OCI-LY1 (cell line): ENCODE measurements at regions not wholly inside any gene's neighbourhood (a gene's known extent, or its start where the extent isn't known, plus 50 kb on each side); places are given as distances from the start of the nearest gene placed in this dataset.

Source experiments
- H2AFZ ChIP-seq: fragments of 200-600 bp; sonication (generic), shearing (Covaris generic); 2 replicates; pipeline ENCODE4 v1.6.0; 2014; ENCODE audit warnings: antibody characterized with exemption, mild to moderate bottlenecking, low read length
- H3F3A ChIP-seq: fragments of 200-600 bp; sonication (generic), shearing (Covaris generic); 2 replicates; pipeline ENCODE4 v1.6.0; 2014; ENCODE audit warnings: mild to moderate bottlenecking, antibody characterized with exemption, low read length, moderate library complexity; ENCODE audit not compliant: insufficient read depth
- H3K27ac ChIP-seq: fragments of 200-600 bp; sonication (generic); 2 replicates; pipeline ENCODE4 v1.5.1; 2014; ENCODE audit warnings: low read length, mixed run types, mild to moderate bottlenecking, low read depth; ENCODE audit not compliant: poor library complexity, severe bottlenecking
- H3K27me3 ChIP-seq: fragments of 200-600 bp; sonication (generic); 2 replicates; pipeline ENCODE4 v1.6.0; 2014; ENCODE audit warnings: antibody characterized with exemption, mild to moderate bottlenecking, low read length, moderate library complexity; ENCODE audit not compliant: insufficient read depth
- H3K36me3 ChIP-seq: fragments of 200-600 bp; sonication (generic); 2 replicates; pipeline ENCODE4 v1.6.1; 2014; ENCODE audit warnings: mild to moderate bottlenecking, antibody characterized with exemption, low read length, moderate library complexity, mixed read lengths; ENCODE audit not compliant: insufficient read depth
- H3K4me1 ChIP-seq: fragments of 200-600 bp; sonication (generic); 2 replicates; pipeline ENCODE4 v1.5.1; 2014; ENCODE audit warnings: mild to moderate bottlenecking, low read length, moderate library complexity; ENCODE audit not compliant: insufficient read depth, severe bottlenecking
- H3K4me2 ChIP-seq: fragments of 200-600 bp; sonication (generic), shearing (Covaris generic); 2 replicates; pipeline ENCODE4 v1.6.1; 2014; ENCODE audit warnings: low read length
- H3K4me3 ChIP-seq: fragments of 200-600 bp; sonication (generic); 2 replicates; pipeline ENCODE4 v1.5.1; 2014; ENCODE audit warnings: low read length, low read depth, mild to moderate bottlenecking, mixed read lengths; ENCODE audit not compliant: poor library complexity, severe bottlenecking
- H3K79me2 ChIP-seq: fragments of 200-600 bp; shearing (Covaris generic); 2 replicates; pipeline ENCODE4 v1.6.1; 2016; ENCODE audit warnings: mixed run types, low read length, mixed read lengths; ENCODE audit not compliant: insufficient read depth
- H3K9ac ChIP-seq: fragments of 200-600 bp; sonication (generic), shearing (Covaris generic); 2 replicates; pipeline ENCODE4 v1.6.1; 2014; ENCODE audit warnings: mild to moderate bottlenecking, low read length, mixed read lengths
- H3K9me2 ChIP-seq: fragments of 200-600 bp; sonication (generic), shearing (Covaris generic); 2 replicates; pipeline ENCODE4 v1.6.1; 2014; ENCODE audit warnings: low read depth, mild to moderate bottlenecking, low read length, mixed read lengths
- H3K9me3 ChIP-seq: fragments of 200-600 bp; shearing (Covaris generic); 2 replicates; pipeline ENCODE4 v1.6.1; 2014; ENCODE audit warnings: low read length, mixed read lengths
- H4K20me1 ChIP-seq: fragments of 200-600 bp; sonication (generic), shearing (Covaris generic); 2 replicates; pipeline ENCODE4 v1.6.0; 2016; ENCODE audit warnings: mild to moderate bottlenecking, low read length; ENCODE audit not compliant: insufficient read depth
- CTCF ChIP-seq: fragments of 200-600 bp; sonication (generic), shearing (Covaris generic); IDR thresholded peaks from 2 replicates; pipeline ENCODE4 v1.5.1; 2017; ENCODE audit warnings: mild to moderate bottlenecking, antibody characterized with exemption, low read length, moderate library complexity, mixed read lengths
- EZH2 ChIP-seq: fragments of 200-600 bp; sonication (generic), shearing (Covaris generic); IDR thresholded peaks from 2 replicates; pipeline ENCODE4 v1.8.0; 2017; ENCODE audit warnings: borderline replicate concordance, mixed run types, mild to moderate bottlenecking, antibody characterized with exemption, low read length, moderate library complexity, mixed read lengths

GRCh38 chr2:71747559-71747958, 294.2 kb downstream of the DYSF start:
- Histone ChIP-seq H3K4me3 (no peak overlapping the region), H3K9me2 (no peaks in the 10 kb centered on the region), H3K9ac (no peak overlapping the region), H3K4me1 (no peaks in the 10 kb centered on the region), H3K79me2 (no peaks in the 10 kb centered on the region), H3K36me3 (no peaks in the 10 kb centered on the region), H3K27ac (no peak overlapping the region), H2AFZ (no peak overlapping the region), H3K9me3 (no peaks in the 10 kb centered on the region), H3F3A (no peaks in the 10 kb centered on the region), H3K27me3 (no peaks in the 10 kb centered on the region), H4K20me1 (no peaks in the 10 kb centered on the region), H3K4me2 (no peak overlapping the region)
- no peak for TF ChIP-seq EZH2

DNA sequence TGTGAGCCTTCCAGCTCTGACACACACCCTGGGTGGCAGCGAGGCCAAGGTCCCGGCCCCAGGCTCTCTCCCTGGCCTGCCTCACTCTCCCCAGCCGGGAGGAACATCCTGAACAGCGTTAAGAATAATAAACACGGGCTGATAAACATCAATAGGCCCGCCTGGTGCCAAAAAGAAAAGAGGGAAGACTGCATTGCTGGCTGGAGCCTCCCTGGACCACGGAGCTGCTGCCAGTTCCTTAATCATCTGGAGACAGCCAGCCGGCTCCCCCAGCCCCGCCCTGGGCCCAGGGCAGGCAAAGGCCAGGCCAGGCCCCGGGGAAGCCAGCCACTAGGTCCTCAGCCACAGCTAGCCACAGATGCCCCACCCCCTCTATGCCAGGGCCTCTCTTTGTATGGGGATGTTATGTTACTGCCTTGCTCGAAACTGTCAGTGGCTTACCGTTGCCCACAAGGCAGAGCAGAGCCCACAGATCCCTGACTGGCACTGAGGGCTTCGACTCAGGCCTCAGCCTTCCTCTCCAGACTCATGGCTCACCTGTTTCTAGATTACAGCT, 293.7 kb downstream of the DYSF start:
- Histone ChIP-seq H3K9me2 (no peaks in the 10 kb centered on the region), H3K4me1 (no peaks in the 10 kb centered on the region), H3K9me3 (no peaks in the 10 kb centered on the region), H3K4me2 (no peak overlapping the region), H3F3A (no peaks in the 10 kb centered on the region), H3K36me3 (no peaks in the 10 kb centered on the region), H3K9ac (no peak overlapping the region), H3K79me2 (no peaks in the 10 kb centered on the region), H4K20me1 (no peaks in the 10 kb centered on the region), H3K27me3 (no peaks in the 10 kb centered on the region), H2AFZ (no peak overlapping the region), H3K27ac (no peak overlapping the region), H3K4me3 (no peak overlapping the region)
- TF ChIP-seq CTCF = no peak
- no peak for TF ChIP-seq EZH2

- TF ChIP-seq EZH2 (no peak), CTCF (no peak)
- H2AFZ ChIP-seq = no peak overlapping the region
Measured at GRCh38 chr2:71744781-71745180, 291.4 kb downstream of the DYSF start.

GRCh38 chr2:71743995-71744675, 290.8 kb downstream of the DYSF start:
- Histone ChIP-seq H3K36me3 (no peaks in the 10 kb centered on the region), H3K9me3 (no peaks in the 10 kb centered on the region), H3K9me2 (no peaks in the 10 kb centered on the region), H4K20me1 (no peaks in the 10 kb centered on the region), H3K27me3 (no peaks in the 10 kb centered on the region), H2AFZ (no peak overlapping the region), H3F3A (no peaks in the 10 kb centered on the region), H3K4me1 (no peaks in the 10 kb centered on the region), H3K27ac (no peak overlapping the region), H3K4me3 (no peak overlapping the region), H3K9ac (no peak overlapping the region), H3K4me2 (no peak overlapping the region), H3K79me2 (no peaks in the 10 kb centered on the region)
- TF ChIP-seq CTCF (no peak), EZH2 (no peak)

More at GRCh38 chr2:71744781-71745180, 291.4 kb downstream of the DYSF start:
- H3K79me2 ChIP-seq = no peaks in the 10 kb centered on the region
- H3K27ac ChIP-seq = no peak overlapping the region
- H3K4me2 ChIP-seq = no peak overlapping the region
- H3K9ac ChIP-seq = no peak overlapping the region
- H3K4me3 ChIP-seq = no peak overlapping the region
- no peaks in the 10 kb centered on the region for H4K20me1 ChIP-seq
- no peaks in the 10 kb centered on the region for H3K36me3 ChIP-seq
- H3K9me3 ChIP-seq = no peaks in the 10 kb centered on the region
- no peaks in the 10 kb centered on the region for H3K4me1 ChIP-seq
- no peaks in the 10 kb centered on the region for H3K27me3 ChIP-seq
- no peaks in the 10 kb centered on the region for H3F3A ChIP-seq
- no peaks in the 10 kb centered on the region for H3K9me2 ChIP-seq
